Epithelial cell of proximal tubule (primary cell): ENCODE measurements at regions not wholly inside any gene's neighbourhood (a gene's known extent, or its start where the extent isn't known, plus 50 kb on each side); places are given as distances from the start of the nearest gene placed in this dataset.
A peak's percentile ranks its signal among the peaks of the same experiment; 100 is the strongest.
"Not testable (repeated sequence)": the region's sequence is repeated elsewhere in the genome, so short reads cannot be mapped to it uniquely, and the experiment has no call there.

Experiments
- DNase-seq: peaks from one replicate; pipeline ENCODE4 v3.0.0-alpha.2; 2011; ENCODE audit warnings: low read depth
- H3K4me3 ChIP-seq: 2 replicates; pipeline ENCODE4 v1.5.1; 2011; ENCODE audit warnings: low read depth, mild to moderate bottlenecking, low read length
- CTCF ChIP-seq: conservative IDR thresholded peaks from 2 replicates; pipeline ENCODE4 v1.5.1; 2012; ENCODE audit warnings: low read depth, mild to moderate bottlenecking, low read length

DNA sequence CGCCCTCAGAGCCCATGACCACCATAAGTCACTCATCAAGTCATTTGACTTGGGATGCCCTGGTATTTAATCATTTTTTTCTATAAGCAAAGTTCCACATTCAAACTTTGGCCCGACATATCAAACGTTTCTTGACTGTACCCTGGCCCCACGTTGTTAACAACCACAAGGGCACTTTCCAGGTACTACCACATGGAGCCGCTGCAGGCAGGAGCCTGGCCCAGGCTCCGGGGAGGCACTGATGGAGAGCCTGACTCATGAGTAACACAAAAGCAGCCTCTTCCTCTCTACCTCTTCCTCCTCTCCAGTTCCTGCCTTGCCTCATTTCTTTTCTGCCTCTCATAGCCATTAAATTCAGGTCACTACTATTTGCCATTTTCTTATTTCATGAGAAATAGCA is 95.9 kb upstream of the ADORA2B start:
- peak; percentile 52 for TF ChIP-seq CTCF
- not testable (repeated sequence) for DNase-seq, H3K4me3 ChIP-seq

DNA sequence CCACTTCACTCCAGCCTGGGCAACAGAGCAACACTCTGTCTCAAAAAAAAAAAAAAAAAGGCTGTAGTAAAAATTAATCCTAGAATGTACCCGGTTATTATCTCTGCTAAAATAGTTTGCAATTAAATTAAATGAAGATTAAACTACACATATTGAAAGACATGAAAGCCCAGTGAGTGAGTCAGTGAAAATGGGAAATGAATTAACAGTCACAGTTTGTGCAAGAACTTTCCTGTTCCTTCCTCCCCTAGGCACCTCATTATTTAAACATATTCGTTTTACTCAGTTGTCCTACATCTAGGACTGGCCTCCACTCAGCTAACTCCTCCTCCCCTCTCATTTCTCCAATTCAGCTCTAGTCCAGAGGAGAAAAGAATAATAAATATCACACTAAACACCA is 94.9 kb upstream of the ADORA2B start:
- not testable (repeated sequence) for DNase-seq, H3K4me3 ChIP-seq

- DNase-seq, result not testable (repeated sequence)
These were observed 94.2 kb upstream of the ADORA2B start for GRCh38 chr17:15850687-15851086.

DNA sequence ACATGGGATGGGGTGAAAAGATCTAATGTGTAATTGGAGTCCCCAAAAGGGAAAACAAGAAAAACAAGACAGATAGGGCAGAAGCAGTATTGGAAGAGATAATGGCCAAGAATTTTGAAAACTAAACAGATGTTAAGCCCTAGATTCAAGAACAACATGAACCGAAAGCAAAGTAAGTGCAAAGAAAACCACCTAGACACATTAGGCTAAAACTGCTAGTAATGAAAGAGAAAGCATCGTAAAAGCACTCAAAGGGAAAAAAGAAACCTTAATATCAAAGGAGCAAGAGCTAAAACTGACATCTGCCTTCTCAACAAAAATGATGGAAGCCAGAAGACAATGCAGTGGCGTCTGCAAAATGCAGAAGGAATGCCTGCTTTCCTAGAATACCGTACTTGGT is 92.1 kb upstream of the ADORA2B start:
- H3K4me3 ChIP-seq, DNase-seq: not testable (repeated sequence)

More at GRCh38 chr17:15850687-15851086, 94.2 kb upstream of the ADORA2B start:
- H3K4me3 ChIP-seq, result not testable (repeated sequence)

GRCh38 chr17:15856191-15856590 is 88.7 kb upstream of the ADORA2B start:
- not testable (repeated sequence) for DNase-seq, H3K4me3 ChIP-seq

- not testable (repeated sequence) for H3K4me3 ChIP-seq, DNase-seq
These were observed 88.2 kb upstream of the ADORA2B start for GRCh38 chr17:15856745-15857144.

DNA sequence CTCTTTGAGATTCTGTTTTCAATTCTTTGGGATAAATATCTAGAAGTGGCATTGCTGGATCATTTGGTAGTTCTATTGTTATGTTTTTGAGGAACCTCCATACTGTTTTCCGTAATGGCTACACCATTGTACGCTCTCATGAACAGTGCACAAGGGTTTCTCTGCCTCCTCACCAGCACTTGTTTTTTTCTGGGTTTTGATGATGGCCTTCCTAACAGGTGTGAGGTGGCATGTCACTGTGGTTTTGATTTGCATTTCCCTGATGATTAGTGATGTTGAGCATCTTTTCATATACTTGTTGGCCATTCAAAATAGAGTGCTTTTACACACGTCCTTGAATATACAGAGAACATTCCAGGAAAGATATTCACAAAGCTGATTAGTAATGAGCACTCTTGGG is 86.8 kb upstream of the ADORA2B start:
- H3K4me3 ChIP-seq, DNase-seq: not testable (repeated sequence)

- not testable (repeated sequence) for H3K4me3 ChIP-seq, DNase-seq
These were observed 84.2 kb upstream of the ADORA2B start for GRCh38 chr17:15860774-15861173.

DNA sequence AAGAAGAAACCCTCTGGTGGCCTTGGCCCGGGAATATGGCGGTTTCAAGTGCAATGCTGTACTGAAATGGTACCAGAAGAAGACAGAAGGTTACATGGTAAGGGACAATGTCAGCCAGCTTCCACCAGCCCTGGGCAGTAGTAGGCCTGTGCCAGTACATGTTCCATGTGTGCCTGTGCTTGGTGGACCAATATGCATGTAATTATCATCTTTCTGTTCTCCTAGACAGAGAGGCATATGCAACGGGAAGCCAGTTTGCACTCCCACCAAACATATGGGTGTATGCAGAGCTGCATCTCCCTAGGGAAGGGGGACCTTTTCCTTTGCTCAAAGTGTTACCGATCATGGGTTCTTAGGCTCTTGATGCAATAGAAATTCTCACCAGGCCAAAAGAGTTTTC is 80.9 kb upstream of the ADORA2B start:
- H3K4me3 ChIP-seq, DNase-seq: not testable (repeated sequence)

- not testable (repeated sequence) for DNase-seq, H3K4me3 ChIP-seq
These were observed 80.5 kb upstream of the ADORA2B start for GRCh38 chr17:15864472-15864871.

GRCh38 chr17:15866015-15866414 is 78.9 kb upstream of the ADORA2B start:
- not testable (repeated sequence) for DNase-seq, H3K4me3 ChIP-seq

DNA sequence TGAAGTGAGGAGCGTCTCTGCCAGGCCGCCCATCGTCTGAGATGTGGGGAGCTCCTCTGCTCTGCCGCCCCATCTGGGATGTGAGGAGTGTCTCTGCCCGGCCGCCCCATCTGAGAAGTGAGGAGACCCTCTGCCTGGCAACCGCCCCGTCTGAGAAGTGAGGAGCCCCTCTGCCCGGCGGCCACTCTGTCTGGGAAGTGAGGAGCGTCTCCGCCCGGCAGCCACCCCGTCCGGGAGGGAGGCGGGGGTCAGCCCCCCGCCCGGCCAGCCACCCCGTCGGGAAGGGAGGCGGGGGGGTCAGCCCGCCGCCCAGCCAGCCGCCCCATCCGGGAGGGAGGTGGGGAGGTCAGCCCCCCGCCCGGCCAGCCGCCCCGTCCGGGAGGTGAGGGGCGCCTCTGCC is 77.6 kb upstream of the ADORA2B start:
- DNase-seq, H3K4me3 ChIP-seq: not testable (repeated sequence)

DNA sequence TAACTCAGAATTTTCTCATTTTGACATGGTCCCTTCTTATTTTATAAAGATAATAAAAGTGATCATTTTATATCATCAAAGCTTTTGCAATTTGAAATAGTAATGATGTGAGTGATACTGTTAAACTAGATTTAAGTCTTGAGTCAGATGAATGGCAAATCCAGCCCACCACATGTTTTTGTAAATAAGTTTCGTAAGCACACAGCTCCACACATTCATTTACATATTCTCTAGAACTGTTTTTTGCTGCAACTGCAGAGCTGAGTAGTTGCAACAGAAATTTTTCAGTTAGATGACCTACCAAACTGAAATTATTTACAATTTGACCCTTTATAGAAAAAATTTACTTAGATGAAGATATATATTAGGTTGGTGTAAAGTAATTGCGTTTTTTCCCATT is 75.1 kb upstream of the ADORA2B start:
- DNase-seq, H3K4me3 ChIP-seq: not testable (repeated sequence)

- not testable (repeated sequence) for DNase-seq, H3K4me3 ChIP-seq
These were observed 72.3 kb upstream of the ADORA2B start for GRCh38 chr17:15872677-15873076.

GRCh38 chr17:15877882-15878500 is 66.9 kb upstream of the ADORA2B start:
- DNase-seq, H3K4me3 ChIP-seq: not testable (repeated sequence)
